Heart left ventricle (tissue), 16 donors: ENCODE measurements at regions not wholly inside any gene's neighbourhood (a gene's known extent, or its start where the extent isn't known, plus 50 kb on each side); places are given as distances from the start of the nearest gene placed in this dataset.

Experiments used
- ATAC-seq, 4 donors: fragments of 200-7000 bp; cut with Tn5 transposase; one replicate each; pipeline ENCODE4 v1.9.1; 2020 to 2022; ENCODE audit warnings: moderate library complexity in 4 of 4, mild to moderate bottlenecking in 3 of 4, moderate number of reproducible peaks in 1 of 4
- DNase-seq, 5 donors: peaks; one replicate each; pipeline ENCODE4 v3.0.0-alpha.2; 2020
- H3K27ac ChIP-seq, 12 donors: fragments of 200-600 bp; sonication (generic) in 4 of 12; one replicate each; pipeline versions ENCODE4 v1.5.0 to v1.8.0; 2016 to 2022; ENCODE audit warnings: mild to moderate bottlenecking in 2 of 12
- H3K27me3 ChIP-seq, 9 donors: fragments of 200-600 bp; sonication (generic) in 2 of 9; one replicate each; pipeline versions ENCODE4 v1.5.1 to v1.8.0; 2016 to 2022; ENCODE audit warnings: mild to moderate bottlenecking in 3 of 9
- H3K36me3 ChIP-seq, 9 donors: fragments of 200-600 bp; sonication (generic) in 2 of 9; one replicate each; pipeline versions ENCODE4 v1.5.0 to v1.8.0; 2018 to 2022; ENCODE audit warnings: mild to moderate bottlenecking in 2 of 9
- H3K4me1 ChIP-seq, 12 donors: fragments of 200-600 bp; sonication (generic) in 4 of 12; one replicate each; pipeline versions ENCODE4 v1.5.0 to v1.8.0; 2016 to 2022; ENCODE audit warnings: mild to moderate bottlenecking in 3 of 12
- H3K4me3 ChIP-seq, 12 donors: fragments of 200-600 bp; sonication (generic) in 4 of 12; one replicate each; pipeline versions ENCODE4 v1.5.0 to v1.8.0; 2017 to 2022; ENCODE audit warnings: mild to moderate bottlenecking in 9 of 12, moderate library complexity in 4 of 12
- H3K9me3 ChIP-seq, 12 donors: fragments of 200-600 bp; sonication (generic) in 4 of 12; one replicate each; pipeline versions ENCODE4 v1.5.0 to v1.8.0; 2016 to 2022; ENCODE audit warnings: mild to moderate bottlenecking in 1 of 12
- CTCF ChIP-seq, 12 donors: fragments of 200-600 bp; sonication (generic) in 4 of 12; IDR thresholded peaks; one replicate each; pipeline versions ENCODE4 v1.5.0 to v1.8.0; 2018 to 2022; ENCODE audit warnings: antibody characterized with exemption in 12 of 12, mild to moderate bottlenecking in 5 of 12
- POLR2A ChIP-seq, 2 donors: fragments of 450-650 bp; IDR thresholded peaks; one replicate each; pipeline ENCODE4 v1.6.1; 2017; ENCODE audit warnings: antibody characterized with exemption in 2 of 2, mild to moderate bottlenecking in 2 of 2, moderate library complexity in 2 of 2
- WGBS, 4 donors: extraction: QIAGEN DNeasy Blood & Tissue Kit in 2 of 4; methylation state at CpG; one replicate each; pipeline versions ENCODE4 v1.1.5 to v1.1.7; 2013 to 2018; 5-methylcytosine and 5-hydroxymethylcytosine counted together
- intact Hi-C, 10 donors: fragments of 100-400 bp; cut with DNase I; formaldehyde crosslinking; loops; one replicate each; pipeline versions ENCODE4 v1.11.1 to v1.14.2; 2022
- donor health status: ischemic (EF 13 %, LVEDD 7.1; RV severe dilation, severe dysfunction).
- donor health status: healthy with polysubstance abuse.
- donor health status: DM: no; HTN: yes; CAD: no.
- donor health status: DM: no; HTN: no; CAD: no.
- donor health status: ischemic (EF 25% LVEDD 6.9; RV normal size, moderate dysfunction).
- donor health status: ischemic (EF 25% LVEDD 5.7; RV mildly dilated, moderate dysfunction).
- donor health status: healthy.
- donor health status: DM: yes; HTN: yes; CAD: no.
- donor health status: ischemic (EF 35%, LVEDD 5.7; RV mildly dilated, moderate dysfunction).
- donor health status: nonischemic (EF 11% LVEDD 7.7; RV severe dilation, severe dysfunction).
- donor health status: DM: yes; HTN: yes; CAD: no.
- donor health status: PGD.
- donor health status: ischemic (EF 29% LVEDD 5.4; RV normal size, mild dysfunction).
- donor health status: nonischemic (EF 23%, LVEDD 6.1; RV moderate dilation, normal function).

DNA sequence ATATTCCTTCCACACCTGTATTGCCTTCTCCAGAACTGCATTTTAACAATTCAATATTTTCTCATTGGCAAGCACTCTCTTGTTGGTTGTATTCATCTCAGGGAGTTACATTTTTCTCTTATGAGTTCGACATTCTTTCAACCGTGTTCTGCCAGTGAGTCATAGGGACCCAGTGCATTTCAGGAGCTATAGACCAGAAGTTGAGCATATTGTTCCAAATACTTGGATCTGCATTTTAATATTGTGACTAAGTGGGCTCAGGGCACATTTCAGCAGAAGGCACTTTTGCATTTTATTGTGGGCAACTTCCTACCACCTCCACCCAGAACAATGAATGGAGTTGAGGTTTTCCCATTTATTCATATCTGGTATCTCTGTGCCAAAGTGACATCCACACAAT, 132.8 kb downstream of the TNFSF18 start:
- DNase-seq (no peak), ATAC-seq (no peak)
- Histone ChIP-seq H3K27ac (no peak overlapping the region), H3K4me1 (peaks cover 0 to 16% (median 2%) of the 10 kb centered on the region in 12 donors), H3K4me3 (no peak overlapping the region), H3K36me3 (no peaks in the 10 kb centered on the region), H3K27me3 (no peaks in the 10 kb centered on the region), H3K9me3 (peaks cover 0 to 9% (median 4%) of the 10 kb centered on the region in 12 donors)
- no peak for TF ChIP-seq POLR2A (IDR thresholded peaks at IDR 0.05)
- WGBS, 4 donors = 48 to 69% (median 61%) methylated on average over 2 of the region's 2 CpGs
- intact Hi-C loops = no loop called here

GRCh38 chr1:172918478-172918877, 132.3 kb downstream of the TNFSF18 start:
- H3K36me3 ChIP-seq = no peaks in the 10 kb centered on the region
- no peak overlapping the region for H3K4me3 ChIP-seq
- no peak overlapping the region for H3K27ac ChIP-seq
- intact Hi-C loops = no loop called here
- 91 to 99% (median 94%) methylated on average over 2 of the region's 2 CpGs for WGBS, 4 donors
- DNase-seq (no peak), ATAC-seq (no peak)
- no peak for TF ChIP-seq POLR2A (IDR thresholded peaks at IDR 0.05)
- no peak for TF ChIP-seq CTCF (IDR thresholded peaks at IDR 0.05)
- H3K27me3 ChIP-seq = no peaks in the 10 kb centered on the region
- peaks cover 0 to 4% (median 0%) of the 10 kb centered on the region in 12 donors for H3K9me3 ChIP-seq
- H3K4me1 ChIP-seq = peaks cover 0 to 16% (median 2%) of the 10 kb centered on the region in 12 donors

GRCh38 chr1:172926070-172926469, 124.7 kb downstream of the TNFSF18 start:
- WGBS, 4 donors = 59 to 70% (median 68%) methylated on average over 2 of the region's 2 CpGs
- Histone ChIP-seq H3K4me3 (no peak overlapping the region), H3K4me1 (peaks cover 0 to 5% (median 0%) of the 10 kb centered on the region in 12 donors), H3K27me3 (no peaks in the 10 kb centered on the region), H3K27ac (no peak overlapping the region), H3K36me3 (no peaks in the 10 kb centered on the region), H3K9me3 (no peaks in the 10 kb centered on the region)
- intact Hi-C loops = no loop called here
- DNase-seq (no peak), ATAC-seq (no peak)
- TF ChIP-seq POLR2A (IDR thresholded peaks at IDR 0.05) (no peak), CTCF (IDR thresholded peaks at IDR 0.05) (no peak)

- Histone ChIP-seq H3K4me3 (no peak overlapping the region), H3K27me3 (no peaks in the 10 kb centered on the region), H3K9me3 (no peaks in the 10 kb centered on the region), H3K36me3 (no peaks in the 10 kb centered on the region), H3K27ac (no peak overlapping the region), H3K4me1 (peaks cover 0 to 21% (median 0%) of the 10 kb centered on the region in 12 donors)
- WGBS, 4 donors = 59 to 74% (median 64%) methylated on average over 2 of the region's 2 CpGs
- TF ChIP-seq POLR2A (IDR thresholded peaks at IDR 0.05) (no peak), CTCF (IDR thresholded peaks at IDR 0.05) (no peak)
- intact Hi-C loops = no loop called here
- DNase-seq (no peak), ATAC-seq (no peak)
Observed at GRCh38 chr1:172928412-172928811, 122.3 kb downstream of the TNFSF18 start.

DNA sequence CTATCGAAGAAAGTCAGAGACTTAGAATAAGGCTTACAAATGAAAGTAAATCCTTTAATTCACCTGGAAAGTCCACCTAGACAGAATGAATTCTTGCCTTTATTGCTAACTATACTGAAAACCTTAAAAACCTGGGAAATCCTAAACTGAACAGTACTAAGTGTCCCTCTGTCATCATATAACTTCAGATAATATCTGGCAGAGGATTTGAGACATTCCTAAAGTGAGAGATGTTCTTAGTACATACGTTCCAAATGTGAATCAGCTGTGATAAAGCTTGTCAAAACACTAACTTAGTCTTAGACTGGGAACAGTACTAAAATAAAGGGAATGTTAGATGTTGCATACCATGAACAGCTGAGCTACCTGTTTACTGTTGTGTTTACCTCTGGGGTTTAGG, 121.7 kb downstream of the TNFSF18 start:
- WGBS, 4 donors = 66 to 67% (median 67%) methylated on average over 2 of the region's 2 CpGs
- Histone ChIP-seq H3K27me3 (no peaks in the 10 kb centered on the region), H3K9me3 (no peaks in the 10 kb centered on the region), H3K4me3 (no peak overlapping the region), H3K27ac (no peak overlapping the region), H3K4me1 (peaks cover 0 to 27% (median 0%) of the 10 kb centered on the region in 12 donors), H3K36me3 (no peaks in the 10 kb centered on the region)
- TF ChIP-seq POLR2A (IDR thresholded peaks at IDR 0.05) (no peak), CTCF (IDR thresholded peaks at IDR 0.05) (no peak)
- ATAC-seq (no peak), DNase-seq (no peak)
- intact Hi-C loops = no loop called here
